ENCODE measurements at regions not wholly inside any gene's neighbourhood (a gene's known extent, or its start where the extent isn't known, plus 50 kb on each side); places are given as distances from the start of the nearest gene placed in this dataset.
A peak's percentile ranks its signal among the peaks of the same experiment; 100 is the strongest.

- CTCF ChIA-PET: interaction anchor here (1.0 to 3.7 kb wide), 5 partner anchors 9 to 23 kb away, joined by 3 to 22 read pairs (median 4); no protein-coding TSS in a partner anchor
- peak overlapping the region; percentile 43 for H3K4me3 ChIP-seq
Observed at GRCh38 chr17:68195667-68196393, 52.0 kb upstream of the AMZ2 start.

GRCh38 chr17:68196394-68197090, 51.3 kb upstream of the AMZ2 start:
- ATAC-seq: peak in 1 of 2 experiments; percentile 27; a peak in 3 of 6 replicates
- WGBS (ENCODE audit: missing lambda C conversion rate): 8% methylated on average over 42 of the region's 63 CpGs
- ChIA-PET POLR2A (interaction anchor here (0.6 kb wide), 1 partner anchor 10 kb away, joined by 4 read pairs; no protein-coding TSS in a partner anchor), CTCF (interaction anchor here (1.0 to 3.7 kb wide), 4 partner anchors 17 to 266 kb away, joined by 3 to 22 read pairs (median 4); no protein-coding TSS in a partner anchor)
- peak overlapping the region; percentile 96 for H3K4me2 ChIP-seq
- peaks cover 44% of the 10 kb centered on the region for H3K4me1 ChIP-seq
- no peak for DNase-seq (ENCODE audit: low read depth in 1 of 2, low spot score in 1 of 2)
- H3K4me3 ChIP-seq: peak overlapping the region; percentile 43
- FAIRE-seq: no peak
- no peaks in the 10 kb centered on the region for H3K9me3 ChIP-seq
- H3K27ac ChIP-seq: 0 out of 6 replicates have a peak overlapping the region, but pooled peaks of 1 of the 2 experiments have one; percentile 22
- peak; percentile 60; the same call in 1 of the 2 replicates for TF ChIP-seq RNF2 (IDR thresholded peaks at IDR 0.05; ENCODE audit: borderline replicate concordance, low read depth)
- TF ChIP-seq TP53 (CRISPR knock-in tag; IDR thresholded peaks at IDR 0.05): no peak
- 0 out of 2 replicates have a peak, but pooled peaks have one; percentile 28 for TF ChIP-seq MAX (IDR thresholded peaks at IDR 0.05)

More at GRCh38 chr17:68195667-68196393, 52.0 kb upstream of the AMZ2 start:
- FAIRE-seq (no peak), ATAC-seq (no peak), DNase-seq (ENCODE audit: low read depth in 1 of 2, low spot score in 1 of 2) (no peak)
- H3K27ac ChIP-seq: 0 out of 6 replicates have a peak overlapping the region, but pooled peaks of 1 of the 2 experiments have one; percentile 22
- POLR2A ChIA-PET: interaction anchor here (0.6 kb wide), 1 partner anchor 11 kb away, joined by 4 read pairs; no protein-coding TSS in a partner anchor
- H3K9me3 ChIP-seq: no peaks in the 10 kb centered on the region
- TF ChIP-seq HOXB13 (CRISPR knock-in tag; IDR thresholded peaks at IDR 0.05; ENCODE audit: low read depth) (no peak), ZSCAN20 (CRISPR knock-in tag; IDR thresholded peaks at IDR 0.05) (no peak), KDM1A (IDR thresholded peaks at IDR 0.05; ENCODE audit: low read depth) (no peak), RFX5 (IDR thresholded peaks at IDR 0.05) (no peak)
- H3K4me2 ChIP-seq: peak overlapping the region; percentile 96
- H3K4me1 ChIP-seq: peaks cover 44% of the 10 kb centered on the region
- WGBS (ENCODE audit: missing lambda C conversion rate): 29% methylated on average over 17 of the region's 27 CpGs

GRCh38 chr17:68197091-68197996, 50.5 kb upstream of the AMZ2 start:
- peak overlapping the region; percentile 96 for H3K4me2 ChIP-seq
- peak overlapping the region; percentile 43 for H3K4me3 ChIP-seq
- ChIA-PET POLR2A (no interaction called here), CTCF (interaction anchor here (1.1 to 3.7 kb wide), 3 partner anchors 25 to 265 kb away, joined by 3 to 22 read pairs (median 4); no protein-coding TSS in a partner anchor)
- 8% methylated on average over 35 of the region's 53 CpGs for WGBS (ENCODE audit: missing lambda C conversion rate)
- FAIRE-seq (no peak), ATAC-seq (peak; percentile 4 to 8; a peak in 3 of 6 replicates), DNase-seq (ENCODE audit: low read depth in 1 of 2, low spot score in 1 of 2) (peak in 1 of 2 experiments; percentile 47)
- H3K27ac ChIP-seq: no peak overlapping the region
- peaks cover 44% of the 10 kb centered on the region for H3K4me1 ChIP-seq
- no peaks in the 10 kb centered on the region for H3K9me3 ChIP-seq
- TF ChIP-seq MAZ (IDR thresholded peaks at IDR 0.05; ENCODE audit: borderline replicate concordance, low read depth, low read length) (no peak), BCL3 (IDR thresholded peaks at IDR 0.05) (no peak), USF2 (IDR thresholded peaks at IDR 0.05) (no peak)
